GM21447 (cell line): ENCODE measurements at regions not wholly inside any gene's neighbourhood (a gene's known extent, or its start where the extent isn't known, plus 50 kb on each side); places are given as distances from the start of the nearest gene placed in this dataset.
"Not testable (repeated sequence)": the region's sequence is repeated elsewhere in the genome, so short reads cannot be mapped to it uniquely, and the experiment has no call there.

ENCODE experiments used
- ATAC-seq: cut with Tn5 transposase; IDR thresholded peaks from one replicate; pipeline ENCODE4 v1.9.1; 2021; ENCODE audit not compliant: unreplicated experiment

GRCh38 chr12:131637986-131638385 is 72.9 kb upstream of the SFSWAP start:
- ATAC-seq = no peak

GRCh38 chr12:131639270-131639940 is 71.5 kb upstream of the SFSWAP start:
- no peak for ATAC-seq

- no peak for ATAC-seq
These were observed 70.4 kb upstream of the SFSWAP start for GRCh38 chr12:131640525-131640924.

GRCh38 chr12:131641315-131641714 is 69.6 kb upstream of the SFSWAP start:
- no peak for ATAC-seq

GRCh38 chr12:131642101-131642540 is 68.8 kb upstream of the SFSWAP start:
- ATAC-seq = no peak

- ATAC-seq = no peak
These were observed 68.1 kb upstream of the SFSWAP start for GRCh38 chr12:131642771-131643170.

- no peak for ATAC-seq
These were observed 67.0 kb upstream of the SFSWAP start for GRCh38 chr12:131643631-131644452.

- no peak for ATAC-seq
These were observed 66.4 kb upstream of the SFSWAP start for GRCh38 chr12:131644481-131644880.

- ATAC-seq = not testable (repeated sequence)
These were observed 66.0 kb upstream of the SFSWAP start for GRCh38 chr12:131644917-131645316.

GRCh38 chr12:131645557-131645956 is 65.3 kb upstream of the SFSWAP start:
- not testable (repeated sequence) for ATAC-seq

GRCh38 chr12:131646444-131646843 is 64.4 kb upstream of the SFSWAP start:
- not testable (repeated sequence) for ATAC-seq

GRCh38 chr12:131647667-131648066 is 63.2 kb upstream of the SFSWAP start:
- ATAC-seq = no peak

- not testable (repeated sequence) for ATAC-seq
These were observed 55.3 kb upstream of the SFSWAP start for GRCh38 chr12:131655469-131656174.

GRCh38 chr12:131656796-131657195 is 54.1 kb upstream of the SFSWAP start:
- not testable (repeated sequence) for ATAC-seq

GRCh38 chr12:131658605-131659004 is 52.3 kb upstream of the SFSWAP start:
- ATAC-seq = not testable (repeated sequence)

- ATAC-seq = not testable (repeated sequence)
These were observed 51.4 kb upstream of the SFSWAP start for GRCh38 chr12:131659484-131659883.

- ATAC-seq = not testable (repeated sequence)
These were observed 50.9 kb upstream of the SFSWAP start for GRCh38 chr12:131659976-131660375.

- ATAC-seq = not testable (repeated sequence)
These were observed 50.5 kb upstream of the SFSWAP start for GRCh38 chr12:131660401-131660800.
